HAP-1 (cell line): ENCODE measurements at regions not wholly inside any gene's neighbourhood (a gene's known extent, or its start where the extent isn't known, plus 50 kb on each side); places are given as distances from the start of the nearest gene placed in this dataset.
A peak's percentile ranks its signal among the peaks of the same experiment; 100 is the strongest.

Experiments
- DNase-seq, 2 experiments: peaks; one replicate each; pipeline ENCODE4 v3.0.0-alpha.2; 2016 to 2020; ENCODE audit warnings: low spot score in 2 of 2
- H3K27me3 ChIP-seq: fragments of 250-450 bp; sonication (Bioruptor Pico); 2 replicates; pipeline ENCODE4 v1.5.1; 2020; ENCODE audit warnings: low read depth, mild to moderate bottlenecking, moderate library complexity
- H3K36me3 ChIP-seq: fragments of 250-450 bp; sonication (Bioruptor Pico); replicated peaks from 2 replicates; pipeline ENCODE4 v1.5.1; 2020; ENCODE audit warnings: mild to moderate bottlenecking
- H3K4me1 ChIP-seq: fragments of 250-450 bp; sonication (Bioruptor Pico); 2 replicates; pipeline ENCODE4 v1.5.1; 2020; ENCODE audit warnings: mild to moderate bottlenecking
- H3K4me3 ChIP-seq: fragments of 250-450 bp; sonication (Bioruptor Pico); 2 replicates; pipeline ENCODE4 v1.5.1; 2020; ENCODE audit warnings: mild to moderate bottlenecking, moderate library complexity
- H3K9me3 ChIP-seq: fragments of 250-450 bp; sonication (Bioruptor Pico); 2 replicates; pipeline ENCODE4 v1.5.1; 2020; ENCODE audit warnings: mild to moderate bottlenecking, moderate library complexity
- in situ Hi-C: fragments of 300-500 bp; cut with MboI; formaldehyde crosslinking; loops from 3 replicates; pipeline ENCODE4 v1.14.3; 2020; ENCODE audit warnings: low sequenced_read_pairs, inconsistent platforms, mixed read lengths

DNA sequence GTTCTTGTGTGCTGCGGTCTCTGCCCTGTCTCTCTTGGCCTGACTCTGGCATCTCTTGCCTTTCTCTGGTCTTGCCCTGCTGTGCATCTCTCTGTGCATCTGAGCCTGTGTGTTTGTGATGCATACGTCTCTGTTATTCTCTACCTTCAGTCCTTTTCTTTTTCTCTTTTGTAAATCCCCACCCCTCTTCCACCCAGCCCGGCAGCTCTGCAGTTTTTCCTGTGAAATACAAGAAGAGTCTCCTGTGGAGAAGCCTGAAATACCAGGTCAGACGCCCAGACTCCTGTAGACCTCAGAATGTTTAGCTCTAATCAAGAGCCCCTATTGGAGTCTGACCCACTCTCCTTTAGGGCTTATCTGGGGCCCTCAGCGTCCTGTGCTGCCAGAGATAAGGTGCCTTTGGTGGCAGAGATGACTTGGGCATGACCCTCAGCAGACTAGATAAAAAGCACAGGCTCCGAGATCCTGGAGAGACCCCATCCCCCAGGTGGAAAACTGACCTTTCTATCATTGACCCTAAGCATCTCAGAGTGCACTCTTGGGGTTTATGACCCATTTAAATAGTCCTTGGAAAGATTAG is 167.5 kb upstream of the SRRM4 start:
- in situ Hi-C loops = no loop called here
- DNase-seq = no peak
- H3K36me3 ChIP-seq = no peaks in the 10 kb centered on the region
- H3K4me1 ChIP-seq = no peaks in the 10 kb centered on the region
- no peak overlapping the region for H3K4me3 ChIP-seq
- no peaks in the 10 kb centered on the region for H3K27me3 ChIP-seq
- no peaks in the 10 kb centered on the region for H3K9me3 ChIP-seq

DNA sequence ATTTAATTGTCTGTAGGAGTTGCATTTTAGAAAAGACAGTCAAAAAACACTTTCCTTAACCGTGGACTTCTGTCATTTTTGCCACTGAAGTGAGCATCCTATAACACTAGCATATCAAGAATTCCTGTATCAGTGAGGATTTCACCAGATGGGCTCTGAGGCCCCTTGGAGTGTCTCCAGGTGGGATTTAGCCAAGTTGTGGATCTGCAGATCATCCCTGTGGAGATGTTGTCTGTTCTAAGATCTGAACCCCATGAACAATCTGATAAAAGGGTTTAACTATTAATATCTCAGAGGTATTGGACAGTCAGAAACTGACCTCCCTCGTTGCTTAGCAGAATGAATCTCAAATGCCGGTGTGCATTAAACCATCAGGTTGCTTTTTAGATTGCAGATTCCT is 165.0 kb upstream of the SRRM4 start:
- Histone ChIP-seq H3K4me1 (no peaks in the 10 kb centered on the region), H3K36me3 (no peaks in the 10 kb centered on the region), H3K9me3 (no peaks in the 10 kb centered on the region), H3K27me3 (no peaks in the 10 kb centered on the region), H3K4me3 (no peak overlapping the region)
- in situ Hi-C loops = no loop called here
- no peak for DNase-seq

- in situ Hi-C loops = no loop called here
- no peaks in the 10 kb centered on the region for H3K36me3 ChIP-seq
- H3K4me1 ChIP-seq = no peaks in the 10 kb centered on the region
- H3K27me3 ChIP-seq = no peaks in the 10 kb centered on the region
- no peak for DNase-seq
- H3K9me3 ChIP-seq = no peaks in the 10 kb centered on the region
- H3K4me3 ChIP-seq = no peak overlapping the region
Measured at GRCh38 chr12:118821386-118821925, 159.9 kb upstream of the SRRM4 start.

GRCh38 chr12:118822512-118822911 is 158.8 kb upstream of the SRRM4 start:
- in situ Hi-C loops = no loop called here
- Histone ChIP-seq H3K4me1 (no peaks in the 10 kb centered on the region), H3K4me3 (no peak overlapping the region), H3K27me3 (no peaks in the 10 kb centered on the region), H3K36me3 (no peaks in the 10 kb centered on the region), H3K9me3 (no peaks in the 10 kb centered on the region)
- no peak for DNase-seq

DNA sequence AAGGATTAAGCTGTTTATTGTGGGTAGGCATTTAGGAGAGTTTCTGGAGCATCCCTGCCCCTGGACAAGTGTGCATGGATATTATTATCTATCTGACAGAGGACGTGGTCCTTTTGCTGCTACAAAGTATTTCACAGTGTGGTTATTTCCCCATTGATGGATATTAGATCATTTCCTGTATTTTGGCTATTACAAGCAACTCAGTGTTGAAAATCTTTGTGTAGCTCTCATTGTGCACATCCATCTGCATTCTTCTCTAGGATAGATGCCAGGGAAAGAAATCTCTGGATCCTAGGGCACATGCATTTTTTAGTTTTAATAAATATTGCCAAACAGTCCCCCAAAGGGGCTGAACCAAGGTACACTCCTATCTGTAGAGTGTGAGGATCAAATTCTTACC is 154.3 kb upstream of the SRRM4 start:
- Histone ChIP-seq H3K4me1 (0 out of 2 replicates have a peak, but pooled peaks cover 3% of the 10 kb centered on the region), H3K4me3 (no peak overlapping the region), H3K36me3 (no peaks in the 10 kb centered on the region), H3K27me3 (no peaks in the 10 kb centered on the region), H3K9me3 (no peaks in the 10 kb centered on the region)
- in situ Hi-C loops = no loop called here
- no peak for DNase-seq

DNA sequence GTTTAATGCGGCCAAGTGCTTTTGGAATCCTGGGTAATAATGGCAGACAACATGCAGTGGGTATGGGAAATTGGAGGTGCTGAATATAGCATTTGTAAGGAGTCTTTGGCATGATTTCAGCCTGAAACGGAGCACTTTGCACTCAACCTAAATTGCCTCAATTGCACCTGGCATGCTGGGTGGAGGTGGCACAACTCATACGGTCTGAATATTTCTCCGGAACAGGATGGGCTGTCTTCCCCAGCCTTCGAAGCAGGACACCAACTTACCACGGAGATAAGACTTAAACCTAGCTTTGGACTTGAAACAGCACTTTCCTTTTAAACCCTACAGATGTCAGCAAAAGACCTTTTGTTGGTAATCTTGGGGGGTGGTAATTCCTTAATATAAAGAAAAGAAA is 153.7 kb upstream of the SRRM4 start:
- H3K36me3 ChIP-seq = no peaks in the 10 kb centered on the region
- in situ Hi-C loops = no loop called here
- H3K4me3 ChIP-seq = no peak overlapping the region
- no peaks in the 10 kb centered on the region for H3K27me3 ChIP-seq
- H3K4me1 ChIP-seq = 0 out of 2 replicates have a peak, but pooled peaks cover 3% of the 10 kb centered on the region
- H3K9me3 ChIP-seq = no peaks in the 10 kb centered on the region
- no peak for DNase-seq

DNA sequence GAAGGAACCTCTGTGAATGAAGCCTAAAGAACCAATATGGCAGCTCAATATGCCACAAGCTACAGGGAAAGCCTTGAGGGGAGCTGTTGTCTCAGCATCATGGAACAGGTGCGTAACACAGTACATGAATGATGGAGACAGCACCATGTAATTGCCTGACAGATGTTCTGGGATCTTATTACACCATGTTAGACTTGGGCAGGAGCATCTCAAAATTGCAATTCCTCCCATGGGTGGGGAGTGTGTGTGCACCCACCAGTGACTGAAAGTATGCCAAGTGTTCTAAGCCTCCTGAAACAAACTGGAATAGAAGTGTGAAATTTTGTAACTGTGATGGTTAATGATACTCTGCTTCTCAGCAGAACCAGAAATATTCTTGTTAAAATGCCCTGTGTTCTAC is 151.0 kb upstream of the SRRM4 start:
- H3K4me1 ChIP-seq = 0 out of 2 replicates have a peak, but pooled peaks cover 3% of the 10 kb centered on the region
- H3K27me3 ChIP-seq = no peaks in the 10 kb centered on the region
- H3K36me3 ChIP-seq = no peaks in the 10 kb centered on the region
- no peak for DNase-seq
- H3K9me3 ChIP-seq = no peaks in the 10 kb centered on the region
- H3K4me3 ChIP-seq = no peak overlapping the region
- in situ Hi-C loops = no loop called here

GRCh38 chr12:118835926-118836325 is 145.4 kb upstream of the SRRM4 start:
- Histone ChIP-seq H3K4me3 (no peak overlapping the region), H3K9me3 (no peaks in the 10 kb centered on the region), H3K36me3 (no peaks in the 10 kb centered on the region), H3K4me1 (no peaks in the 10 kb centered on the region), H3K27me3 (no peaks in the 10 kb centered on the region)
- in situ Hi-C loops = no loop called here
- DNase-seq = no peak

- no peaks in the 10 kb centered on the region for H3K4me1 ChIP-seq
- in situ Hi-C loops = no loop called here
- H3K9me3 ChIP-seq = no peaks in the 10 kb centered on the region
- H3K27me3 ChIP-seq = no peaks in the 10 kb centered on the region
- no peak overlapping the region for H3K4me3 ChIP-seq
- no peaks in the 10 kb centered on the region for H3K36me3 ChIP-seq
- DNase-seq = no peak
Measured at GRCh38 chr12:118840399-118840798, 140.9 kb upstream of the SRRM4 start.

- Histone ChIP-seq H3K4me1 (no peaks in the 10 kb centered on the region), H3K9me3 (no peaks in the 10 kb centered on the region), H3K27me3 (no peaks in the 10 kb centered on the region), H3K4me3 (no peak overlapping the region), H3K36me3 (no peaks in the 10 kb centered on the region)
- DNase-seq = no peak
- in situ Hi-C loops = no loop called here
Measured at GRCh38 chr12:118840878-118841277, 140.5 kb upstream of the SRRM4 start.

GRCh38 chr12:118841588-118841987 is 139.8 kb upstream of the SRRM4 start:
- no peak for DNase-seq
- Histone ChIP-seq H3K4me3 (no peak overlapping the region), H3K36me3 (no peaks in the 10 kb centered on the region), H3K9me3 (no peaks in the 10 kb centered on the region), H3K27me3 (no peaks in the 10 kb centered on the region), H3K4me1 (no peaks in the 10 kb centered on the region)
- in situ Hi-C loops = no loop called here

DNA sequence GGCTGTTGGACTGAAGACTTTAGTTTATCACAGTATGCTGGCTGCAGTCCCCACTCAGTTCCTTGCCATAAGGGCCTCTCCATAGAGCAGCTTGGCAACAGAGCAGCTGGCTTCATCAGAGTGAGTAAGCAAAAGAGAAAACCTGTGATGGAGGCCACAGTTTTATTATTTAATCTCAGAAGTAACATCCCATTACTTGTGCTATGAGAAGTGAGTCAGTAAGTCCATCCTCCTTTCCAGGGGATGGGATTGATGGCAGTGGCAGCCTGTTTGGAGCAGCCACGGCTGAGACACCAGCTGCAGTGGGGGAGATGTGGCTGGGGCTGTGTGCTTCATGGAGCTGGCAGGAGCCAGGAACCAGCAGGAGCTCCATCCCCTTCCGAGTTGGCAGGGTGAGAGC is 138.5 kb upstream of the SRRM4 start:
- Histone ChIP-seq H3K4me3 (no peak overlapping the region), H3K36me3 (no peaks in the 10 kb centered on the region), H3K27me3 (no peaks in the 10 kb centered on the region), H3K9me3 (no peaks in the 10 kb centered on the region), H3K4me1 (no peaks in the 10 kb centered on the region)
- in situ Hi-C loops = no loop called here
- no peak for DNase-seq

DNA sequence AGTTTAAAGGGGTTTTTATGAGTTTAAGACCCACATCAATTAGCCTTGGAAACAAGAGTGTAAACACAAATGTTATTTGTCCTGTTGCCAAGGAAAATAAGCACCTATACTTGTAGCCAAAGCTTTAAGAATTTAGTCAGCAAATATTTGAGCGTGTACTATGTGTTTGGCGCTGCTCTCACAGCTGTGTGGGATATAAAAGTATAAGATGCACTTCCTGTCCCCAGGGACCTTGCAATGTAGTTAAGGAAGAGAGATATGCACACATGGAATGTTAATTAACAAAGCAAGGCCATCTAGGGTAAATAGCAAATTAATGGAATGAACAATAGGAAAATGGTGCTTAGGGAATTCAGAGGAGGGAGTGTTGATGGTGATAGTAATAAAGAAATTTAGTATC is 134.9 kb upstream of the SRRM4 start:
- Histone ChIP-seq H3K4me3 (no peak overlapping the region), H3K9me3 (no peaks in the 10 kb centered on the region), H3K36me3 (no peaks in the 10 kb centered on the region), H3K4me1 (no peaks in the 10 kb centered on the region), H3K27me3 (no peaks in the 10 kb centered on the region)
- in situ Hi-C loops = no loop called here
- no peak for DNase-seq

DNA sequence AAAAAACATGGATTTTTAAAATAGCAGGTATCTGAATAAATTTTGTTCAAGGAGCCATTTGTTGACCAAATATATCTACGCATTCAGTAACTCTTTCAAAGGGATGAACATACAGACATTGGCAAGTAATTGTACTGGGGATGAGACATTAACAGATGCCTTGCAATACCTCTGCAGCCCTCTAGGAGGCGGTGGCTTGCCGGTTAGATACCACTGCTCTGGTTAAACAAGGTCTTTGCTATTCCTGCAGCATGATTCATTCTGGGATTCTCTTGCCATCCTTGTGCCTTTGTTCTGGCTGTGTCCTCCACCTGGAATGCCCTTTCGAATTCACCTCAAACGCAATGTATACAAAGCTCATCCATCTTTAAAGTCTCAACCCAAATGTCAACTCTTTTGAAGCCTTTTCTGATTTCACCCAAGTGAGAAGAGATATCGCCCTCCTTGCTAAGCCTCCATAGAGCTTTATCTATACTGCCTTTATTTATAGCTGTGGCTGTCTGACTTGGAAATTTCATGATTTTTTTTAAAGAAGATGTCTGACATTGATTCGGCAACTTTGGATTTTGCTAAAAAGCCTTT is 131.0 kb upstream of the SRRM4 start:
- in situ Hi-C loops = no loop called here
- no peaks in the 10 kb centered on the region for H3K9me3 ChIP-seq
- DNase-seq = peak; percentile 6 to 49
- H3K36me3 ChIP-seq = no peaks in the 10 kb centered on the region
- no peaks in the 10 kb centered on the region for H3K4me1 ChIP-seq
- no peaks in the 10 kb centered on the region for H3K27me3 ChIP-seq
- H3K4me3 ChIP-seq = no peak overlapping the region

- no peaks in the 10 kb centered on the region for H3K27me3 ChIP-seq
- in situ Hi-C loops = no loop called here
- H3K4me1 ChIP-seq = no peaks in the 10 kb centered on the region
- H3K4me3 ChIP-seq = no peak overlapping the region
- no peaks in the 10 kb centered on the region for H3K9me3 ChIP-seq
- no peak for DNase-seq
- no peaks in the 10 kb centered on the region for H3K36me3 ChIP-seq
Measured at GRCh38 chr12:118851891-118852290, 129.4 kb upstream of the SRRM4 start.
